Mammary epithelial cell (primary cell): ENCODE measurements at regions not wholly inside any gene's neighbourhood (a gene's known extent, or its start where the extent isn't known, plus 50 kb on each side); places are given as distances from the start of the nearest gene placed in this dataset.

Experiments used
- EZH2 ChIP-seq: IDR thresholded peaks from 2 replicates; pipeline ENCODE4 v1.6.1; 2012; ENCODE audit warnings: low read length, inconsistent platforms, borderline replicate concordance
- TF ChIP-seq, protein P1 (sequence below), 2 donors: IDR thresholded peaks in 1 of 2; conservative IDR thresholded peaks in 1 of 2; 2 replicates each; pipeline ENCODE4 v1.5.1; 2011 to 2012; ENCODE audit warnings: inconsistent platforms in 2 of 2, low read length in 2 of 2, mild to moderate bottlenecking in 2 of 2, control low read depth in 1 of 2, low read depth in 1 of 2; ENCODE audit not compliant: insufficient read depth in 1 of 2; ENCODE audit errors: extremely low read depth in 1 of 2

DNA sequence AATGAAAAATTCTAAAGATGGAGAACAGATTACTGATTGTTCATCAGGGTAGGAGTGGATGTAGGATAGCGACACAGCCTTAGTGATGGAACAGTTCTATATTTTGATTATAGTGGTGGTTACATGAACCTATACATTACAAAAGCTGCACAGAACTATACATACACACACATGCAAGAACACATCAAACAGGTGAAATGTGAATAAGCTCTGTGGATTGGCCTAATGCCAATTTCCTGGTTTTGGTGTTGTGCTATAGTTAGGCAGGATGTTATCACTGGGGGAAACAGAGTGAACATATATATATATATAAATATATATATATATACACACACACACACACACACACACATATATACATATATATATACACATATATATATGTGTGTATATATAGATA is 76.4 kb upstream of the PIK3CG start:
- TF ChIP-seq, protein P1, sequence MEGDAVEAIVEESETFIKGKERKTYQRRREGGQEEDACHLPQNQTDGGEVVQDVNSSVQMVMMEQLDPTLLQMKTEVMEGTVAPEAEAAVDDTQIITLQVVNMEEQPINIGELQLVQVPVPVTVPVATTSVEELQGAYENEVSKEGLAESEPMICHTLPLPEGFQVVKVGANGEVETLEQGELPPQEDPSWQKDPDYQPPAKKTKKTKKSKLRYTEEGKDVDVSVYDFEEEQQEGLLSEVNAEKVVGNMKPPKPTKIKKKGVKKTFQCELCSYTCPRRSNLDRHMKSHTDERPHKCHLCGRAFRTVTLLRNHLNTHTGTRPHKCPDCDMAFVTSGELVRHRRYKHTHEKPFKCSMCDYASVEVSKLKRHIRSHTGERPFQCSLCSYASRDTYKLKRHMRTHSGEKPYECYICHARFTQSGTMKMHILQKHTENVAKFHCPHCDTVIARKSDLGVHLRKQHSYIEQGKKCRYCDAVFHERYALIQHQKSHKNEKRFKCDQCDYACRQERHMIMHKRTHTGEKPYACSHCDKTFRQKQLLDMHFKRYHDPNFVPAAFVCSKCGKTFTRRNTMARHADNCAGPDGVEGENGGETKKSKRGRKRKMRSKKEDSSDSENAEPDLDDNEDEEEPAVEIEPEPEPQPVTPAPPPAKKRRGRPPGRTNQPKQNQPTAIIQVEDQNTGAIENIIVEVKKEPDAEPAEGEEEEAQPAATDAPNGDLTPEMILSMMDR (conservative IDR thresholded peaks at IDR 0.05 in 1 of 2, IDR thresholded peaks at IDR 0.05 in 1 of 2; ENCODE audit: extremely low read depth in 1 of 2, insufficient read depth in 1 of 2, low read depth in 1 of 2, low read length in 2 of 2) = no peak
- no peak for TF ChIP-seq EZH2
